SU-DHL-6 (cell line): ENCODE measurements at regions not wholly inside any gene's neighbourhood (a gene's known extent, or its start where the extent isn't known, plus 50 kb on each side); places are given as distances from the start of the nearest gene placed in this dataset.

Experiments used
- CTCF ChIP-seq: fragments of 200-600 bp; sonication (generic); IDR thresholded peaks from one replicate; pipeline ENCODE4 v1.5.1; 2017; ENCODE audit warnings: antibody characterized with exemption, mild to moderate bottlenecking, low read length, moderate library complexity; ENCODE audit not compliant: insufficient read depth, poor library complexity, severe bottlenecking
- EZH2phosphoT487 ChIP-seq: fragments of 200-600 bp; sonication (generic), shearing (Covaris generic); conservative IDR thresholded peaks from 2 replicates; pipeline ENCODE4 v1.6.1; 2018; ENCODE audit warnings: mild to moderate bottlenecking, antibody characterized with exemption, low read length, moderate library complexity, mixed read lengths

DNA sequence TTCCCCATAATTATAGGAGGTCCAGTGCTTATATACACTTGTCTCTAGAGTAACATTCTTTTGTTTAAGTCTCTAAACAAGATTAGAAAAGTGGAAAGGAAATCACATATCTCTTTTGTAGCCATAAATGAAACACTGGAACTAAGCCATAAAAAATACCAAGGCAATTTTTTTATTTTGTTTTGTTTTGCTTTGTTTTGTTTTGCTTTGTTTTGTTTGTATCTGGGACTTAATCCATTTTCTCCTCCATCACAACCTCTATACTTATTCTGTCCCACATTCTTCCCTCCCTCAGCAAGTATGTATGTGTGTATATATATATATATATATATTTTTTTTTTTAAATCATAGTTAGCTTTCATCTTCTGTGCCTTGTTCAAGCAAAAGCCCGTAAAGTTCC, 436.6 kb upstream of the MPDZ start:
- TF ChIP-seq CTCF (no peak), EZH2phosphoT487 (no peak)
